ENCODE measurements at regions not wholly inside any gene's neighbourhood (a gene's known extent, or its start where the extent isn't known, plus 50 kb on each side); places are given as distances from the start of the nearest gene placed in this dataset.
"Not testable (repeated sequence)": the region's sequence is repeated elsewhere in the genome, so short reads cannot be mapped to it uniquely, and the experiment has no call there.

- no peaks in the 10 kb centered on the region for H3K27me3 ChIP-seq
- intact Hi-C loops (cut with DNase I) = no loop called here
- no peak overlapping the region for H3K27ac ChIP-seq
- no peaks in the 10 kb centered on the region for H3K36me3 ChIP-seq
- H3K9me3 ChIP-seq = no peaks in the 10 kb centered on the region
- no peak for TF ChIP-seq POLR2A (IDR thresholded peaks at IDR 0.05)
- TF ChIP-seq POLR2AphosphoS5 (IDR thresholded peaks at IDR 0.05; ENCODE audit: insufficient read depth in 1 of 2, low read depth in 1 of 2) = no peak
- TF ChIP-seq CTCF (IDR thresholded peaks at IDR 0.05) = no peak
- H3K4me1 ChIP-seq = peaks cover 10% of the 10 kb centered on the region
- no peak overlapping the region for H3K4me3 ChIP-seq
- DNase-seq (ENCODE audit: extremely low spot score in 2 of 2) = no peak
Observed at GRCh38 chr11:115980337-115981103, 476.3 kb upstream of the CADM1 start.

- TF ChIP-seq CTCF (IDR thresholded peaks at IDR 0.05) = no peak
- H3K4me3 ChIP-seq = no peak overlapping the region
- H3K27me3 ChIP-seq = no peaks in the 10 kb centered on the region
- peaks cover 4% of the 10 kb centered on the region for H3K4me1 ChIP-seq
- no peaks in the 10 kb centered on the region for H3K9me3 ChIP-seq
- intact Hi-C loops (cut with DNase I) = no loop called here
- H3K27ac ChIP-seq = no peak overlapping the region
- no peaks in the 10 kb centered on the region for H3K36me3 ChIP-seq
- DNase-seq (ENCODE audit: extremely low spot score in 2 of 2) = no peak
Observed at GRCh38 chr11:115974703-115975102, 470.5 kb upstream of the CADM1 start.

GRCh38 chr11:115967203-115967602 is 463.0 kb upstream of the CADM1 start:
- H3K27ac ChIP-seq; H3K4me1 ChIP-seq; intact Hi-C loops (cut with DNase I); DNase-seq (ENCODE audit: extremely low spot score in 2 of 2); H3K9me3 ChIP-seq; H3K4me3 ChIP-seq; H3K27me3 ChIP-seq; H3K36me3 ChIP-seq: not testable (repeated sequence)

GRCh38 chr11:115965767-115966504 is 461.7 kb upstream of the CADM1 start:
- TF ChIP-seq POLR2AphosphoS5 (IDR thresholded peaks at IDR 0.05; ENCODE audit: insufficient read depth in 1 of 2, low read depth in 1 of 2) (no peak), CTCF (IDR thresholded peaks at IDR 0.05) (no peak), POLR2A (IDR thresholded peaks at IDR 0.05) (no peak)
- H3K4me3 ChIP-seq = no peak overlapping the region
- no peaks in the 10 kb centered on the region for H3K27me3 ChIP-seq
- no peak for DNase-seq (ENCODE audit: extremely low spot score in 2 of 2)
- no peak overlapping the region for H3K27ac ChIP-seq
- no peaks in the 10 kb centered on the region for H3K4me1 ChIP-seq
- no peaks in the 10 kb centered on the region for H3K36me3 ChIP-seq
- intact Hi-C loops (cut with DNase I) = no loop called here
- H3K9me3 ChIP-seq = no peaks in the 10 kb centered on the region

GRCh38 chr11:115964091-115964490 is 459.9 kb upstream of the CADM1 start:
- Histone ChIP-seq H3K9me3 (no peaks in the 10 kb centered on the region), H3K27ac (no peak overlapping the region), H3K36me3 (no peaks in the 10 kb centered on the region), H3K4me3 (no peak overlapping the region), H3K27me3 (no peaks in the 10 kb centered on the region), H3K4me1 (no peaks in the 10 kb centered on the region)
- DNase-seq (ENCODE audit: extremely low spot score in 2 of 2) = no peak
- intact Hi-C loops (cut with DNase I) = no loop called here
- TF ChIP-seq POLR2AphosphoS5 (IDR thresholded peaks at IDR 0.05; ENCODE audit: insufficient read depth in 1 of 2, low read depth in 1 of 2) = no peak
- TF ChIP-seq POLR2A (IDR thresholded peaks at IDR 0.05) = no peak
- TF ChIP-seq CTCF (IDR thresholded peaks at IDR 0.05) = no peak
